K562 (cell line): ENCODE measurements at regions not wholly inside any gene's neighbourhood (a gene's known extent, or its start where the extent isn't known, plus 50 kb on each side); places are given as distances from the start of the nearest gene placed in this dataset.

Experiments used
- ATAC-seq: fragments of 200-7000 bp; cut with Tn5 transposase; 3 replicates; pipeline ENCODE4 v1.9.1; 2020; ENCODE audit warnings: moderate library complexity
- BruUV-seq: library from RNA; stranded (reverse); fragments of 400-500 nt; replicated peaks from 2 replicates; lab custom pipeline; 2021; lab: Mats Ljungman, UMichigan
- CTCF ChIA-PET: fragments of 300-600 bp; formaldehyde crosslinking; extraction: SDS; loops from one replicate; lab custom pipeline; 2021; ENCODE audit warnings: low intra/inter-chr PET ratio; lab: Yijun Ruan, JAX
- POLR2A ChIA-PET: fragments of 300-600, 350-650 bp; sonication (Branson Sonifier 250); formaldehyde crosslinking; extraction: SDS; loops from one replicate; lab custom pipeline; 2021; ENCODE audit warnings: antibody characterized with exemption, inconsistent platforms; lab: Yijun Ruan, JAX
- DNase-seq, 4 experiments: peaks; one replicate each; pipeline versions ENCODE4 v3.0.0 to v3.0.0-alpha.2; 2011 to 2018; ENCODE audit warnings: low spot score in 3 of 4, mixed read lengths in 3 of 4; ENCODE audit errors: extremely low read depth in 1 of 4
- FAIRE-seq: peaks from 2 replicates; lab custom pipeline; 2011; peaks lifted over from hg19 to GRCh38; lab: Jason Lieb, UNC
- H2AFZ ChIP-seq: 2 replicates; pipeline ENCODE4 v1.6.0; 2011; ENCODE audit warnings: low read depth, low read length, control low read depth, inconsistent platforms
- H3K27ac ChIP-seq: fragments of 200-600 bp; 3 replicates; pipeline ENCODE4 v1.8.0; 2011; ENCODE audit warnings: low read depth, mild to moderate bottlenecking, control low read depth, inconsistent platforms, low read length, moderate library complexity, mixed read lengths; ENCODE audit errors: extremely low read depth
- H3K27me3 ChIP-seq, 2 experiments: fragments of 300-600 bp in 1 of 2; 2 replicates in 1 of 2; 3 replicates in 1 of 2; pipeline versions ENCODE4 v1.6.0 to v1.8.0; 2011; ENCODE audit warnings: inconsistent platforms in 2 of 2, low read length in 2 of 2, mild to moderate bottlenecking in 1 of 2, mixed read lengths in 1 of 2, moderate library complexity in 1 of 2; ENCODE audit not compliant: control insufficient read depth in 2 of 2, insufficient read depth in 2 of 2
- H3K36me3 ChIP-seq: fragments of 300-600 bp; 3 replicates; pipeline ENCODE4 v1.8.0; 2011; ENCODE audit warnings: mild to moderate bottlenecking, low read length, inconsistent platforms; ENCODE audit not compliant: control insufficient read depth, insufficient read depth
- H3K4me1 ChIP-seq, 2 experiments: fragments of 200-600 bp in 1 of 2; replicated peaks in 1 of 2; 2 replicates in 1 of 2; 3 replicates in 1 of 2; pipeline versions ENCODE4 v1.5.1 to v1.8.0; 2011; ENCODE audit warnings: inconsistent platforms in 2 of 2, low read length in 2 of 2, mild to moderate bottlenecking in 1 of 2, mixed read lengths in 1 of 2, moderate library complexity in 1 of 2; ENCODE audit not compliant: control insufficient read depth in 2 of 2, insufficient read depth in 2 of 2
- H3K4me2 ChIP-seq: 2 replicates; pipeline ENCODE4 v1.6.1; 2011; ENCODE audit warnings: low read length, control low read depth, inconsistent platforms, mixed read lengths; ENCODE audit not compliant: insufficient read depth
- H3K4me3 ChIP-seq: fragments of 200-600 bp; sonication (generic), shearing (Covaris generic); 2 replicates; pipeline ENCODE4 v1.5.1; 2016; ENCODE audit warnings: control low read depth, inconsistent platforms
- H3K79me2 ChIP-seq: fragments of 200-600 bp; 3 replicates; pipeline ENCODE4 v1.8.0; 2011; ENCODE audit warnings: low read length, inconsistent platforms; ENCODE audit not compliant: control insufficient read depth, insufficient read depth
- H3K9ac ChIP-seq, 2 experiments: 2 replicates each; pipeline versions ENCODE4 v1.6.0 to v1.6.1; 2011; ENCODE audit warnings: low read depth in 2 of 2, low read length in 2 of 2, control low read depth in 1 of 2, inconsistent platforms in 1 of 2, mild to moderate bottlenecking in 1 of 2, mixed read lengths in 1 of 2; ENCODE audit not compliant: insufficient read depth in 1 of 2
- H3K9me1 ChIP-seq: one replicate; pipeline ENCODE4 v1.6.0; 2011; ENCODE audit warnings: inconsistent platforms, mild to moderate bottlenecking, low read length, moderate library complexity; ENCODE audit not compliant: control insufficient read depth, insufficient read depth
- H3K9me3 ChIP-seq: replicated peaks from 2 replicates; pipeline ENCODE4 v1.5.1; 2011; ENCODE audit warnings: low read depth, low read length, inconsistent platforms; ENCODE audit not compliant: control insufficient read depth, insufficient read depth
- H4K20me1 ChIP-seq: replicated peaks from 2 replicates; pipeline ENCODE4 v1.6.1; 2011; ENCODE audit warnings: low read length, inconsistent platforms, mixed read lengths; ENCODE audit not compliant: control insufficient read depth, insufficient read depth
- CBFA2T3 ChIP-seq: fragments of 450-650 bp; IDR thresholded peaks from 2 replicates; pipeline ENCODE4 v1.6.1; 2017
- CSDE1 ChIP-seq, 2 experiments: fragments of 450-650 bp; IDR thresholded peaks; 2 replicates each; pipeline ENCODE4 v1.6.1; 2016; ENCODE audit warnings: mild to moderate bottlenecking in 1 of 2
- CXXC5 ChIP-seq: fragments of 250-450 bp; sonication (Bioruptor Pico); IDR thresholded peaks from 2 replicates; pipeline ENCODE4 v1.8.0; 2022; ENCODE audit warnings: inconsistent platforms, mild to moderate bottlenecking, moderate library complexity
- E2F1 ChIP-seq: sonication (generic); formaldehyde crosslinking; IDR thresholded peaks from 2 replicates; pipeline ENCODE4 v1.8.1; 2023; ENCODE audit warnings: mild to moderate bottlenecking, missing genetic modification reagents, moderate library complexity
- FOXJ2 ChIP-seq: fragments of 200-800 bp; sonication (Bioruptor generic); IDR thresholded peaks from 2 replicates; pipeline ENCODE4 v1.6.1; 2016; ENCODE audit warnings: missing genetic modification characterization, missing compliant biosample characterization
- MAFG ChIP-seq: fragments of 450-650 bp; conservative IDR thresholded peaks from 2 replicates; pipeline ENCODE4 v1.6.1; 2016; ENCODE audit warnings: missing genetic modification characterization, missing compliant biosample characterization
- PYGO2 ChIP-seq: fragments of 450-650 bp; IDR thresholded peaks from 2 replicates; pipeline ENCODE4 v1.6.1; 2016; ENCODE audit warnings: mild to moderate bottlenecking, missing genetic modification characterization, moderate library complexity, missing compliant biosample characterization
- SMARCC2 ChIP-seq: fragments of 450-650 bp; IDR thresholded peaks from 2 replicates; pipeline ENCODE4 v1.6.1; 2017; ENCODE audit warnings: antibody characterized with exemption, moderate library complexity, mild to moderate bottlenecking, low read depth
- SPI1 ChIP-seq: IDR thresholded peaks from 2 replicates; pipeline ENCODE4 v1.6.1; 2011; ENCODE audit warnings: low read depth, low read length, control low read depth, borderline replicate concordance
- SREBF2 ChIP-seq: sonication (generic); formaldehyde crosslinking; IDR thresholded peaks from 2 replicates; pipeline ENCODE4 v1.4.0; 2020; ENCODE audit warnings: mild to moderate bottlenecking, missing genetic modification reagents
- ZBTB34 ChIP-seq: fragments of 250-450 bp; sonication (Bioruptor Pico); IDR thresholded peaks from 2 replicates; pipeline ENCODE4 v1.8.0; 2021; ENCODE audit warnings: mild to moderate bottlenecking, moderate library complexity
- ZFP1 ChIP-seq: fragments of 450-650 bp; formaldehyde crosslinking; IDR thresholded peaks from 2 replicates; pipeline ENCODE4 v1.4.0; 2020; ENCODE audit warnings: mild to moderate bottlenecking, mixed read lengths
- ZFP30 ChIP-seq: fragments of 250-450 bp; sonication (Bioruptor Pico); IDR thresholded peaks from 2 replicates; pipeline ENCODE4 v1.8.0; 2022; ENCODE audit warnings: moderate library complexity, mild to moderate bottlenecking, inconsistent platforms, borderline replicate concordance
- ZNF121 ChIP-seq: sonication (generic); formaldehyde crosslinking; conservative IDR thresholded peaks from 2 replicates; pipeline ENCODE4 v1.8.0; 2022; ENCODE audit warnings: missing genetic modification reagents
- ZNF134 ChIP-seq: fragments of 250-450 bp; sonication (Bioruptor Pico); conservative IDR thresholded peaks from 2 replicates; pipeline ENCODE4 v1.4.0; 2020
- ZNF184 ChIP-seq: sonication (generic); formaldehyde crosslinking; IDR thresholded peaks from 2 replicates; pipeline ENCODE4 v1.5.0; 2020; ENCODE audit warnings: missing genetic modification reagents
- ZNF274 ChIP-seq: IDR thresholded peaks from 2 replicates; pipeline ENCODE4 v1.6.1; 2011; ENCODE audit warnings: low read depth, mild to moderate bottlenecking, low read length, moderate library complexity, borderline replicate concordance
- WGBS: fragments of 100-300 bp; shearing (Covaris generic); methylation state at CpG from one replicate; pipeline ENCODE4 v1.1.6; 2016; ENCODE audit warnings: low coverage, mixed read lengths; ENCODE audit not compliant: insufficient coverage; ENCODE audit errors: missing lambda C conversion rate; 5-methylcytosine and 5-hydroxymethylcytosine counted together
- in situ Hi-C: fragments of 300-500 bp; cut with MboI; formaldehyde crosslinking; loops from 4 replicates; pipeline ENCODE4 v1.15.0; 2018; ENCODE audit warnings: inconsistent platforms, mixed read lengths
- intact Hi-C: fragments of 100-400 bp; cut with micrococcal nuclease; formaldehyde crosslinking; loops from 2 replicates; pipeline ENCODE4 v1.14.2; 2022

- no peak for TF ChIP-seq ZBTB34 (CRISPR knock-in tag)
- TF ChIP-seq SREBF2 (CRISPR knock-in tag): no peak
- no peak for TF ChIP-seq E2F1 (CRISPR knock-in tag)
- TF ChIP-seq PYGO2 (tag): no peak
- TF ChIP-seq CSDE1 (IDR thresholded peaks at IDR 0.05): no peak
- TF ChIP-seq ZNF134 (CRISPR knock-in tag): no peak
Measured at GRCh38 chr6:1227600-1227934, 84.3 kb upstream of the FOXQ1 start (continued).

GRCh38 chr6:1226277-1227099, 85.4 kb upstream of the FOXQ1 start:
- Histone ChIP-seq H3K4me1 (no peaks in the 10 kb centered on the region), H3K36me3 (no peaks in the 10 kb centered on the region), H4K20me1 (0 out of 2 replicates have a peak, but pooled peaks cover 3% of the 10 kb centered on the region), H3K27ac (no peak overlapping the region), H3K27me3 (peaks cover 14 to 48% of the 10 kb centered on the region in 2 experiments; a peak in 4 of 5 replicates), H2AFZ (no peak overlapping the region), H3K4me2 (no peak overlapping the region), H3K79me2 (no peaks in the 10 kb centered on the region), H3K4me3 (no peak overlapping the region), H3K9me3 (no peaks in the 10 kb centered on the region), H3K9ac (no peak overlapping the region), H3K9me1 (no peaks in the 10 kb centered on the region)
- ATAC-seq (no peak), FAIRE-seq (no peak), DNase-seq (no peak)
- CTCF ChIA-PET: no interaction called here
- intact Hi-C loops (no loop called here), in situ Hi-C loops (no loop called here)
- BruUV-seq: no TSS peak
- WGBS: 2% methylated on average over 18 of the region's 18 CpGs
- POLR2A ChIA-PET: no interaction called here
- TF ChIP-seq ZNF274: no peak
- TF ChIP-seq ZNF121: no peak
- no peak for TF ChIP-seq ZNF184
- no peak for TF ChIP-seq ZFP30 (CRISPR knock-in tag)
- TF ChIP-seq CXXC5 (CRISPR knock-in tag): no peak
- no peak for TF ChIP-seq ZFP1 (CRISPR knock-in tag)
- no peak for TF ChIP-seq CBFA2T3
- TF ChIP-seq MAFG (tag): no peak
- TF ChIP-seq FOXJ2 (tag): no peak
- no peak for TF ChIP-seq SPI1
- no peak for TF ChIP-seq SMARCC2
